ENCODE measurements at regions not wholly inside any gene's neighbourhood (a gene's known extent, or its start where the extent isn't known, plus 50 kb on each side); places are given as distances from the start of the nearest gene placed in this dataset.
A peak's percentile ranks its signal among the peaks of the same experiment; 100 is the strongest.

- no peak overlapping the region for H3K4me3 ChIP-seq (replicated peaks in 1 of 2; ENCODE audit: low read depth in 2 of 2, low read length in 2 of 2)
- DNase-seq (ENCODE audit: low read depth in 2 of 2) = no peak
- TF ChIP-seq CTCF (IDR thresholded peaks at IDR 0.05; ENCODE audit: low read depth, low read length) = no peak
Observed at GRCh38 chr16:65895906-65896305, 470.6 kb upstream of the CDH5 start.

GRCh38 chr16:65895486-65895885, 471.0 kb upstream of the CDH5 start:
- DNase-seq (ENCODE audit: low read depth in 2 of 2) = no peak
- no peak overlapping the region for H3K4me3 ChIP-seq (replicated peaks in 1 of 2; ENCODE audit: low read depth in 2 of 2, low read length in 2 of 2)
- TF ChIP-seq CTCF (IDR thresholded peaks at IDR 0.05; ENCODE audit: low read depth, low read length) = no peak

GRCh38 chr16:65890203-65890602, 476.3 kb upstream of the CDH5 start:
- no peak overlapping the region for H3K4me3 ChIP-seq (replicated peaks in 1 of 2; ENCODE audit: low read depth in 2 of 2, low read length in 2 of 2)
- no peak for DNase-seq (ENCODE audit: low read depth in 2 of 2)
- no peak for TF ChIP-seq CTCF (IDR thresholded peaks at IDR 0.05; ENCODE audit: low read depth, low read length)

- TF ChIP-seq CTCF (IDR thresholded peaks at IDR 0.05; ENCODE audit: low read depth, low read length) = no peak
- peak in 1 of 2 donors; percentile 3 for DNase-seq (ENCODE audit: low read depth in 2 of 2)
- no peak overlapping the region for H3K4me3 ChIP-seq (replicated peaks in 1 of 2; ENCODE audit: low read depth in 2 of 2, low read length in 2 of 2)
Observed at GRCh38 chr16:65889533-65889966, 476.9 kb upstream of the CDH5 start.

- H3K4me3 ChIP-seq (replicated peaks in 1 of 2; ENCODE audit: low read depth in 2 of 2, low read length in 2 of 2) = no peak overlapping the region
- DNase-seq (ENCODE audit: low read depth in 2 of 2) = no peak
- no peak for TF ChIP-seq CTCF (IDR thresholded peaks at IDR 0.05; ENCODE audit: low read depth, low read length)
Observed at GRCh38 chr16:65888201-65888600, 478.3 kb upstream of the CDH5 start.

GRCh38 chr16:65884018-65884417, 482.5 kb upstream of the CDH5 start:
- no peak for DNase-seq (ENCODE audit: low read depth in 2 of 2)
- H3K4me3 ChIP-seq (replicated peaks in 1 of 2; ENCODE audit: low read depth in 2 of 2, low read length in 2 of 2) = no peak overlapping the region
- no peak for TF ChIP-seq CTCF (IDR thresholded peaks at IDR 0.05; ENCODE audit: low read depth, low read length)

- TF ChIP-seq CTCF (IDR thresholded peaks at IDR 0.05; ENCODE audit: low read depth, low read length) = no peak
- no peak for DNase-seq (ENCODE audit: low read depth in 2 of 2)
- no peak overlapping the region for H3K4me3 ChIP-seq (replicated peaks in 1 of 2; ENCODE audit: low read depth in 2 of 2, low read length in 2 of 2)
Observed at GRCh38 chr16:65878347-65878746, 488.1 kb upstream of the CDH5 start.

All from cardiac fibroblast (primary cell).